HL-60 (cell line): ENCODE measurements at regions not wholly inside any gene's neighbourhood (a gene's known extent, or its start where the extent isn't known, plus 50 kb on each side); places are given as distances from the start of the nearest gene placed in this dataset.

ENCODE experiments used
- TF ChIP-seq, protein P1 (sequence below): IDR thresholded peaks from one replicate; pipeline ENCODE4 v1.5.1; 2011; ENCODE audit warnings: low read length, control low read depth, inconsistent platforms; ENCODE audit not compliant: insufficient read depth
- TF ChIP-seq, protein P2 (sequence below): IDR thresholded peaks from 2 replicates; pipeline ENCODE4 v1.6.1; 2012; ENCODE audit warnings: low read depth; ENCODE audit not compliant: insufficient replicate concordance

DNA sequence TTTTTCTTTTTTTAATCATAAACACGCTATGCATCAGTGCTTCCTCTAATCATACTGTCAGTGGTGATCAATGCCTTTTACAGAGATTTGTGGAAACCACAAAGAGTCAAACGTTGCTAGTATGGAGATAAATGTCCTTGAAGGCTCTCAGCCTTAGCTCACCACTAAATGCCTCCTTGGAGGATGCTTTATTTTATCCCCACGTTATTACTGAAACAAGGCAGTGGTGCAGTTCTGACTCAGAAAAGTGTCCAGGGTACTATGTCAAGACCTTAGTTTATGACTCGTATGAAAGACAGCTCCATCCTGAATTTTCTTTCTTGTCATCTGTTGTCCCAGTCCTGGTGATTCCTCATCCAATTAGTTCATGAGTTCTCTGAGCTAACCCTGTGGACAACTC lies 1146.7 kb downstream of the IGSF11 start:
- TF ChIP-seq, protein P1, sequence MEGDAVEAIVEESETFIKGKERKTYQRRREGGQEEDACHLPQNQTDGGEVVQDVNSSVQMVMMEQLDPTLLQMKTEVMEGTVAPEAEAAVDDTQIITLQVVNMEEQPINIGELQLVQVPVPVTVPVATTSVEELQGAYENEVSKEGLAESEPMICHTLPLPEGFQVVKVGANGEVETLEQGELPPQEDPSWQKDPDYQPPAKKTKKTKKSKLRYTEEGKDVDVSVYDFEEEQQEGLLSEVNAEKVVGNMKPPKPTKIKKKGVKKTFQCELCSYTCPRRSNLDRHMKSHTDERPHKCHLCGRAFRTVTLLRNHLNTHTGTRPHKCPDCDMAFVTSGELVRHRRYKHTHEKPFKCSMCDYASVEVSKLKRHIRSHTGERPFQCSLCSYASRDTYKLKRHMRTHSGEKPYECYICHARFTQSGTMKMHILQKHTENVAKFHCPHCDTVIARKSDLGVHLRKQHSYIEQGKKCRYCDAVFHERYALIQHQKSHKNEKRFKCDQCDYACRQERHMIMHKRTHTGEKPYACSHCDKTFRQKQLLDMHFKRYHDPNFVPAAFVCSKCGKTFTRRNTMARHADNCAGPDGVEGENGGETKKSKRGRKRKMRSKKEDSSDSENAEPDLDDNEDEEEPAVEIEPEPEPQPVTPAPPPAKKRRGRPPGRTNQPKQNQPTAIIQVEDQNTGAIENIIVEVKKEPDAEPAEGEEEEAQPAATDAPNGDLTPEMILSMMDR = no peak
- TF ChIP-seq, protein P2, sequence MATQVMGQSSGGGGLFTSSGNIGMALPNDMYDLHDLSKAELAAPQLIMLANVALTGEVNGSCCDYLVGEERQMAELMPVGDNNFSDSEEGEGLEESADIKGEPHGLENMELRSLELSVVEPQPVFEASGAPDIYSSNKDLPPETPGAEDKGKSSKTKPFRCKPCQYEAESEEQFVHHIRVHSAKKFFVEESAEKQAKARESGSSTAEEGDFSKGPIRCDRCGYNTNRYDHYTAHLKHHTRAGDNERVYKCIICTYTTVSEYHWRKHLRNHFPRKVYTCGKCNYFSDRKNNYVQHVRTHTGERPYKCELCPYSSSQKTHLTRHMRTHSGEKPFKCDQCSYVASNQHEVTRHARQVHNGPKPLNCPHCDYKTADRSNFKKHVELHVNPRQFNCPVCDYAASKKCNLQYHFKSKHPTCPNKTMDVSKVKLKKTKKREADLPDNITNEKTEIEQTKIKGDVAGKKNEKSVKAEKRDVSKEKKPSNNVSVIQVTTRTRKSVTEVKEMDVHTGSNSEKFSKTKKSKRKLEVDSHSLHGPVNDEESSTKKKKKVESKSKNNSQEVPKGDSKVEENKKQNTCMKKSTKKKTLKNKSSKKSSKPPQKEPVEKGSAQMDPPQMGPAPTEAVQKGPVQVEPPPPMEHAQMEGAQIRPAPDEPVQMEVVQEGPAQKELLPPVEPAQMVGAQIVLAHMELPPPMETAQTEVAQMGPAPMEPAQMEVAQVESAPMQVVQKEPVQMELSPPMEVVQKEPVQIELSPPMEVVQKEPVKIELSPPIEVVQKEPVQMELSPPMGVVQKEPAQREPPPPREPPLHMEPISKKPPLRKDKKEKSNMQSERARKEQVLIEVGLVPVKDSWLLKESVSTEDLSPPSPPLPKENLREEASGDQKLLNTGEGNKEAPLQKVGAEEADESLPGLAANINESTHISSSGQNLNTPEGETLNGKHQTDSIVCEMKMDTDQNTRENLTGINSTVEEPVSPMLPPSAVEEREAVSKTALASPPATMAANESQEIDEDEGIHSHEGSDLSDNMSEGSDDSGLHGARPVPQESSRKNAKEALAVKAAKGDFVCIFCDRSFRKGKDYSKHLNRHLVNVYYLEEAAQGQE = no peak
